ENCODE measurements at regions not wholly inside any gene's neighbourhood (a gene's known extent, or its start where the extent isn't known, plus 50 kb on each side); places are given as distances from the start of the nearest gene placed in this dataset.

DNA sequence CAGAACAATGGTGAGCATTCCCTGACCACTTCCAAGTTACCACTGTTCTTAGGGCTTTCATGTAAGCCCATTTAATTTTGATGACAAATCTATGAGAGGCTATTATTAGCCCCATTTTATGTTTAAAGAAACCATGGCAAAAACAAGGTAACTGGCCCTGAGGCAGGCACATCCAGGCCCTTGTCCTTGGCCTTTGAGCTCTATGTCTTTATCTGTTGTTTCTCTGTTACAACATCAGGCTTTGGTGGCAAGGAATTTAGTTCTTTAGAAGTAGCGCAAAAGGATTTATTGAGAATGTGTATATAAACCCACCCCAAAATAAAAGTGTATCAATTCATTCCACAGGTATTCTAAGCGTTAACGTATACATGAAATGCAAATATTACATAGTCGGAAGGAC, 257.1 kb downstream of the HNMT start:
- TF ChIP-seq CTCF (IDR thresholded peaks at IDR 0.05) (no peak), EP300 (IDR thresholded peaks at IDR 0.05) (no peak), POLR2A (IDR thresholded peaks at IDR 0.05) (no peak)
